ELR (cell line): ENCODE measurements at regions not wholly inside any gene's neighbourhood (a gene's known extent, or its start where the extent isn't known, plus 50 kb on each side); places are given as distances from the start of the nearest gene placed in this dataset.

ENCODE experiments used
- DNase-seq: peaks from one replicate; pipeline ENCODE4 v3.0.0-alpha.2; 2015; ENCODE audit warnings: low read depth

GRCh38 chr4:13938299-13938698, 310.8 kb upstream of the BOD1L1 start:
- no peak for DNase-seq

GRCh38 chr4:13940921-13941320, 313.4 kb upstream of the BOD1L1 start:
- no peak for DNase-seq

- DNase-seq = no peak
Measured at GRCh38 chr4:13942977-13943376, 315.5 kb upstream of the BOD1L1 start.

GRCh38 chr4:13944095-13944511, 316.6 kb upstream of the BOD1L1 start:
- no peak for DNase-seq

- no peak for DNase-seq
Measured at GRCh38 chr4:13947921-13948320, 320.4 kb upstream of the BOD1L1 start.

- no peak for DNase-seq
Measured at GRCh38 chr4:13950491-13950890, 323.0 kb upstream of the BOD1L1 start.

- DNase-seq = no peak
Measured at GRCh38 chr4:13953083-13953482, 325.6 kb upstream of the BOD1L1 start.

- no peak for DNase-seq
Measured at GRCh38 chr4:13955551-13955950, 328.0 kb upstream of the BOD1L1 start.

GRCh38 chr4:13956947-13957346, 329.4 kb upstream of the BOD1L1 start:
- no peak for DNase-seq

- no peak for DNase-seq
Measured at GRCh38 chr4:13957871-13958270, 330.3 kb upstream of the BOD1L1 start.

GRCh38 chr4:13963601-13964000, 336.1 kb upstream of the BOD1L1 start:
- no peak for DNase-seq

- peak; percentile 87 for DNase-seq
Measured at GRCh38 chr4:13966231-13967195, 339.0 kb upstream of the BOD1L1 start.

GRCh38 chr4:13968723-13969122, 341.2 kb upstream of the BOD1L1 start:
- peak; percentile 61 for DNase-seq

GRCh38 chr4:13970349-13970748, 342.8 kb upstream of the BOD1L1 start:
- peak; percentile 12 for DNase-seq

GRCh38 chr4:13977746-13978145, 350.2 kb upstream of the BOD1L1 start:
- no peak for DNase-seq

- DNase-seq = peak; percentile 92
Measured at GRCh38 chr4:13980317-13981310, 353.1 kb upstream of the BOD1L1 start.

GRCh38 chr4:13981499-13981898, 354.0 kb upstream of the BOD1L1 start:
- DNase-seq = no peak

- no peak for DNase-seq
Measured at GRCh38 chr4:13982010-13982409, 354.5 kb upstream of the BOD1L1 start.

- no peak for DNase-seq
Measured at GRCh38 chr4:13983189-13983790, 355.8 kb upstream of the BOD1L1 start.

- DNase-seq = peak; percentile 10
Measured at GRCh38 chr4:13984991-13985800, 357.7 kb upstream of the BOD1L1 start.

- DNase-seq = no peak
Measured at GRCh38 chr4:13985837-13986236, 358.3 kb upstream of the BOD1L1 start.
